ENCODE measurements at regions not wholly inside any gene's neighbourhood (a gene's known extent, or its start where the extent isn't known, plus 50 kb on each side); places are given as distances from the start of the nearest gene placed in this dataset.
"Not testable (repeated sequence)": the region's sequence is repeated elsewhere in the genome, so short reads cannot be mapped to it uniquely, and the experiment has no call there.

GRCh38 chr11:69874984-69875624 lies 55.9 kb upstream of the FGF3 start:
- no peaks in the 10 kb centered on the region for H3K27me3 ChIP-seq
- DNase-seq, result no peak
- no peak overlapping the region for H3K27ac ChIP-seq
- H3K36me3 ChIP-seq, result no peaks in the 10 kb centered on the region
- H3K9me3 ChIP-seq, result no peaks in the 10 kb centered on the region
- TF ChIP-seq EP300 (IDR thresholded peaks at IDR 0.05), result no peak
- no peak overlapping the region for H3K4me3 ChIP-seq
- no peaks in the 10 kb centered on the region for H3K4me1 ChIP-seq (ENCODE audit: insufficient read depth)
- 32 to 49% (median 32%) methylated on average over 21 of the region's 21 CpGs for WGBS, 3 donors
- intact Hi-C loops (cut with DNase I), result no loop called here

DNA sequence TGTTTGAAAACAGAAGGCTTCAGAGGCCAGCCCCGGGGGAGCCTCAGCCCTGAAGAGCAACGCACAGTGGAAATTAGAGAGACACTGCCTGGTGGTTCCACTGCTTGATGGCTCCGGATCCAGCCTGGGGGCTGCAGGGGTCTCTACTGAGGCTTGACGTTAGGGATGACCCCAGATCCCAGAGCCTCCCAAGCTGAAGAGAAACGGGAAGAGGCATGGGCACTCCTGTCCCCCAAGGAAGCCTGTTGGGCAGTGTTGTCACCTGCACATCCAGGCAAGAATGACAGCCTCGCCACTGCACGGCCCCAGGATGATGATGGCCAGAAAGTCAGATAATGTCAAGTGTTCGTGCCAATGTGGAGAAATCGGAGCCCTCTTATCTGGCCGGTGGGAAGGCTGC lies 56.8 kb upstream of the FGF3 start:
- no peak overlapping the region for H3K4me3 ChIP-seq
- H3K27me3 ChIP-seq, result no peaks in the 10 kb centered on the region
- H3K36me3 ChIP-seq, result no peaks in the 10 kb centered on the region
- no peaks in the 10 kb centered on the region for H3K4me1 ChIP-seq (ENCODE audit: insufficient read depth)
- intact Hi-C loops (cut with DNase I), result no loop called here
- no peaks in the 10 kb centered on the region for H3K9me3 ChIP-seq
- WGBS, 3 donors, result 83 to 89% (median 87%) methylated on average over 10 of the region's 10 CpGs
- TF ChIP-seq POLR2A (IDR thresholded peaks at IDR 0.05) (no peak), EP300 (IDR thresholded peaks at IDR 0.05) (no peak)
- TF ChIP-seq, protein P1, sequence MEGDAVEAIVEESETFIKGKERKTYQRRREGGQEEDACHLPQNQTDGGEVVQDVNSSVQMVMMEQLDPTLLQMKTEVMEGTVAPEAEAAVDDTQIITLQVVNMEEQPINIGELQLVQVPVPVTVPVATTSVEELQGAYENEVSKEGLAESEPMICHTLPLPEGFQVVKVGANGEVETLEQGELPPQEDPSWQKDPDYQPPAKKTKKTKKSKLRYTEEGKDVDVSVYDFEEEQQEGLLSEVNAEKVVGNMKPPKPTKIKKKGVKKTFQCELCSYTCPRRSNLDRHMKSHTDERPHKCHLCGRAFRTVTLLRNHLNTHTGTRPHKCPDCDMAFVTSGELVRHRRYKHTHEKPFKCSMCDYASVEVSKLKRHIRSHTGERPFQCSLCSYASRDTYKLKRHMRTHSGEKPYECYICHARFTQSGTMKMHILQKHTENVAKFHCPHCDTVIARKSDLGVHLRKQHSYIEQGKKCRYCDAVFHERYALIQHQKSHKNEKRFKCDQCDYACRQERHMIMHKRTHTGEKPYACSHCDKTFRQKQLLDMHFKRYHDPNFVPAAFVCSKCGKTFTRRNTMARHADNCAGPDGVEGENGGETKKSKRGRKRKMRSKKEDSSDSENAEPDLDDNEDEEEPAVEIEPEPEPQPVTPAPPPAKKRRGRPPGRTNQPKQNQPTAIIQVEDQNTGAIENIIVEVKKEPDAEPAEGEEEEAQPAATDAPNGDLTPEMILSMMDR (IDR thresholded peaks at IDR 0.05), result no peak
- no peak overlapping the region for H3K27ac ChIP-seq
- no peak for DNase-seq

DNA sequence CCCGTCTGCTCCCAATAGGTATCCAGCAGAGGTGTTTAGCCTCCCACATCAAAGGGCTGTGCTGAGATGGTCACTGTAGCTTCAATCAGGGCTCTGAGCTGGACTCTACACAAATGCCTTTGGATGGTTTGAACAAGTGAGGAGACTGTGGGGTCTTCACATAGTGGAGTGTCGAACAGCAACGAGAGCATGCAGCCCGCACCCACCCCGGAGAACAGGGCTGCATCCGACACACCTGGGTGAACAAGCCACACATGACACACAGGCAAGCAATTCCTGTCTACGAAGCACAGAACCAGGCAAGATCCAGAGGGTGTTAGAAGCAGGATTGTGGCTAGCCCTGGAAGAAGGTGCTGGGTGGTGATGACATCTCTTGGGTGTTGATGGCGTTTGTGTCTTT lies 58.0 kb upstream of the FGF3 start:
- DNase-seq, result peak in 1 of 5 donors; percentile 1

DNA sequence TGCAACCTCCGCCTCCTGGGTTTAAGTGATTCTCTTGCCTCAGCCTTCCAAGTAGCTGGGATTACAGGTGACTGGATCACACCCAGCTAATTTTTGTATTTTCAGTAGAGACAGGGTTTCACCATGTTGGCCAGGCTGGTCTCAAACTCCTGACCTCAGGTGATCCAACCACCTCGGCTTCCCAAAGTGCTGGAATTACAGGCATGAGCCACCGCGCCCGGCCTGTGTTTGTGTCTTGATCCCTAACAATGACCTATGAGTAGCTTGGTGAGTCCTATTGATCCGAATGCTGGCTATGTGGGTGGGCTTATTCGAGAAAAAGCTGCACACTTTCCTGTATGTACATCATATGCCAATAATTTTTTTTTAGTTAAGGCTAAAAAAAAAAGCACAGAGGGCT lies 58.5 kb upstream of the FGF3 start:
- H3K36me3 ChIP-seq; H3K27me3 ChIP-seq; H3K4me1 ChIP-seq (ENCODE audit: insufficient read depth); H3K9me3 ChIP-seq; intact Hi-C loops (cut with DNase I); H3K4me3 ChIP-seq; H3K27ac ChIP-seq: not testable (repeated sequence)
- DNase-seq, result peak in 1 of 5 donors; percentile 1
- 91 to 93% (median 92%) methylated on average over 7 of the region's 7 CpGs for WGBS, 3 donors

More for the DNA sequence above, 58.0 kb upstream of the FGF3 start:
- H3K4me1 ChIP-seq (ENCODE audit: insufficient read depth), result no peaks in the 10 kb centered on the region
- H3K27me3 ChIP-seq, result no peaks in the 10 kb centered on the region
- no peak overlapping the region for H3K4me3 ChIP-seq
- H3K36me3 ChIP-seq, result no peaks in the 10 kb centered on the region
- intact Hi-C loops (cut with DNase I), result no loop called here
- no peak overlapping the region for H3K27ac ChIP-seq
- H3K9me3 ChIP-seq, result no peaks in the 10 kb centered on the region
- 85 to 91% (median 91%) methylated on average over 8 of the region's 8 CpGs for WGBS, 3 donors
- TF ChIP-seq EP300 (IDR thresholded peaks at IDR 0.05), result no peak
- TF ChIP-seq, protein P1 (IDR thresholded peaks at IDR 0.05), result no peak
- TF ChIP-seq POLR2A (IDR thresholded peaks at IDR 0.05), result no peak

DNA sequence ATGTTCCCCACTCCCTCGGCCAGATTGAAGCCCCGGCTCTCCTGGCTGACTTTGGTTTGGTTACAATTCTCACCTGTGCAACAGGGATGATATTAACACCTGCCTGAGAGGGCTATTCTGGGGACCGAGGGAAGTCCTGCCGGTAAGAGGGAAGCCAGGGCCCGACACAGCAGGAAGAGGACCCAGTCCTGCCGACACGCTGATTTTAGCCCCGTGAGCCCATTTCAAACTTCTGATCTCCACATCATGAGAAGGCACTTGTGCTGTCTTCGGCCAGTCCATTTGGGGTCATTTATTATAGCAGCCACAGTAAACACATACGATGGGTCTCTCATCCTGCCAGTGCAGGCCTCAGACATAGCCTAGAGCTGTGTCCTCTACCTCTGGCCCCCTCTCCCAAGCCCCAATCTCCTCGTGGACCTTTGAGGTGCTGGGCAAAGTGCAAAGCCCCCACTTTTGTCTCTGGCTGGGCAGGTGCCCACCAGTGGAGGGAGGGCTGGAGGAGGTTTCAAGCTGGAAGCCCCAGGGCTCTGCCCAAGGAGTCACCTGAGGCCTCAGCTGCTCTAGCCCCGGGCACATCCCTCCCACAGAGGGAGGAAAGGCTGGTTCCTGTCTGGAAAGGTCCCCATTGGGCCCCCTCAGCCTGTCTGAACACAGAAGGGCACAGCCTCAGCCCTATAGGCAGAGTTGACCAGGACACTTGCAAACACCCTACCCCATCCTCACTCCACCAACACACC lies 59.1 kb upstream of the FGF3 start:
- 77 to 82% (median 80%) methylated on average over 12 of the region's 12 CpGs for WGBS, 3 donors
- Histone ChIP-seq H3K36me3 (no peaks in the 10 kb centered on the region), H3K27ac (no peak overlapping the region), H3K4me1 (ENCODE audit: insufficient read depth) (no peaks in the 10 kb centered on the region), H3K27me3 (no peaks in the 10 kb centered on the region), H3K9me3 (no peaks in the 10 kb centered on the region), H3K4me3 (no peak overlapping the region)
- TF ChIP-seq POLR2A (IDR thresholded peaks at IDR 0.05), result no peak
- intact Hi-C loops (cut with DNase I), result no loop called here
- DNase-seq, result peak in 1 of 5 donors; percentile 3

Data from ovary (tissue), 7 donors.